HCT116 (cell line): ENCODE measurements at regions not wholly inside any gene's neighbourhood (a gene's known extent, or its start where the extent isn't known, plus 50 kb on each side); places are given as distances from the start of the nearest gene placed in this dataset.

Source experiments
- ATAC-seq: fragments of 200-7000 bp; cut with Tn5 transposase; 2 replicates; pipeline ENCODE4 v1.9.1; 2020; ENCODE audit warnings: mild to moderate bottlenecking, moderate library complexity
- BruUV-seq: library from RNA; stranded (reverse); fragments of 400-500 nt; replicated peaks from 2 replicates; lab custom pipeline; 2021; lab: Mats Ljungman, UMichigan
- CTCF ChIA-PET: fragments of 300-600 bp; sonication (Branson Sonifier 250); formaldehyde crosslinking; loops from one replicate; lab custom pipeline; 2021; ENCODE audit warnings: antibody characterized with exemption; lab: Charles Lee
- POLR2A ChIA-PET: fragments of 300-600, 350-600 bp; sonication (Branson Sonifier 250); formaldehyde crosslinking; loops from one replicate; lab custom pipeline; 2021; ENCODE audit warnings: antibody characterized with exemption; lab: Charles Lee
- RAD21 ChIA-PET, 2 experiments: fragments of 300-600 bp; sonication (Branson Sonifier 250); formaldehyde crosslinking; loops; one replicate each; lab custom pipeline; 2023; ENCODE audit warnings: low total read pairs in 2 of 2; ENCODE audit not compliant: uncharacterized antibody in 2 of 2, unreplicated experiment in 2 of 2, low non-redundant PET in 1 of 2; lab: Charles Lee
- DNase-seq: peaks from one replicate; pipeline ENCODE4 v3.0.0-alpha.2; 2010; ENCODE audit warnings: low read depth, low spot score
- H2AFZ ChIP-seq: fragments of 200-600 bp; shearing (Covaris generic), sonication (generic); 2 replicates; pipeline ENCODE4 v1.6.1; 2017; ENCODE audit warnings: low read depth, mixed run types, mixed read lengths, antibody characterized with exemption, low read length; ENCODE audit not compliant: poor library complexity, severe bottlenecking
- H3K27ac ChIP-seq: 2 replicates; pipeline ENCODE4 v1.5.1; 2012; ENCODE audit warnings: low read depth, low read length
- H3K27me3 ChIP-seq: fragments of 200-600 bp; sonication (generic); 2 replicates; pipeline ENCODE4 v1.6.1; 2016; ENCODE audit warnings: mixed run types, low read length, mixed read lengths; ENCODE audit not compliant: insufficient read depth
- H3K36me3 ChIP-seq, 2 experiments: fragments of 200-500 bp in 1 of 2; fragments of 200-600 bp in 1 of 2; sonication (Bioruptor generic) in 1 of 2; sonication (generic) in 1 of 2; 2 replicates each; pipeline versions ENCODE4 v1.5.1 to v1.6.1; 2014 to 2016; ENCODE audit warnings: low read length in 2 of 2, inconsistent platforms in 1 of 2, mixed read lengths in 1 of 2, mixed run types in 1 of 2; ENCODE audit not compliant: insufficient read depth in 2 of 2, control insufficient read depth in 1 of 2
- H3K4me1 ChIP-seq, 2 experiments: fragments of 200-600 bp in 1 of 2; sonication (generic) in 1 of 2; 2 replicates each; pipeline versions ENCODE4 v1.5.1 to v1.6.1; 2012 to 2017; ENCODE audit warnings: low read length in 2 of 2, inconsistent platforms in 1 of 2, mild to moderate bottlenecking in 1 of 2, mixed read lengths in 1 of 2, mixed run types in 1 of 2, moderate library complexity in 1 of 2; ENCODE audit not compliant: insufficient read depth in 2 of 2, control insufficient read depth in 1 of 2
- H3K4me2 ChIP-seq: fragments of 200-600 bp; sonication (generic); 2 replicates; pipeline ENCODE4 v1.6.1; 2017; ENCODE audit warnings: mixed run types, low read length, mixed read lengths
- H3K4me3 ChIP-seq, 2 experiments: fragments of 200-600 bp in 1 of 2; sonication (generic) in 1 of 2; replicated peaks in 1 of 2; 2 replicates each; pipeline ENCODE4 v1.5.1; 2011 to 2016; ENCODE audit warnings: low read length in 2 of 2, control low read depth in 1 of 2, low read depth in 1 of 2, mild to moderate bottlenecking in 1 of 2, mixed read lengths in 1 of 2, mixed run types in 1 of 2
- H3K79me2 ChIP-seq: fragments of 200-600 bp; sonication (generic); 2 replicates; pipeline ENCODE4 v1.6.1; 2017; ENCODE audit warnings: mild to moderate bottlenecking, mixed run types, low read length, moderate library complexity, mixed read lengths; ENCODE audit not compliant: insufficient read depth
- H3K9ac ChIP-seq: fragments of 200-600 bp; sonication (generic); 2 replicates; pipeline ENCODE4 v1.6.1; 2016; ENCODE audit warnings: low read length, mixed read lengths
- H3K9me2 ChIP-seq: fragments of 200-600 bp; sonication (generic), shearing (Covaris generic); 2 replicates; pipeline ENCODE4 v1.6.1; 2017; ENCODE audit warnings: mixed run types, mild to moderate bottlenecking, moderate library complexity; ENCODE audit not compliant: insufficient read depth
- H3K9me3 ChIP-seq, 2 experiments: fragments of 200-500 bp in 1 of 2; fragments of 200-600 bp in 1 of 2; sonication (Bioruptor generic) in 1 of 2; sonication (generic) in 1 of 2; 2 replicates each; pipeline ENCODE4 v1.6.1; 2014 to 2017; ENCODE audit warnings: low read length in 2 of 2, mixed read lengths in 2 of 2, inconsistent platforms in 1 of 2, low read depth in 1 of 2, mild to moderate bottlenecking in 1 of 2, mixed run types in 1 of 2, moderate library complexity in 1 of 2; ENCODE audit not compliant: control insufficient read depth in 1 of 2, insufficient read depth in 1 of 2
- H4K20me1 ChIP-seq: fragments of 200-600 bp; sonication (generic), shearing (Covaris generic); 2 replicates; pipeline ENCODE4 v1.6.1; 2017; ENCODE audit warnings: mixed run types, mild to moderate bottlenecking, moderate library complexity; ENCODE audit not compliant: insufficient read depth
- ATF3 ChIP-seq: IDR thresholded peaks from 2 replicates; pipeline ENCODE4 v1.6.1; 2012
- CBX3 ChIP-seq: IDR thresholded peaks from 2 replicates; pipeline ENCODE4 v1.6.1; 2012; ENCODE audit warnings: low read depth
- CTCF ChIP-seq, 3 experiments: fragments of 200-600 bp in 1 of 3; sonication (generic) in 1 of 3; IDR thresholded peaks in 2 of 3; conservative IDR thresholded peaks in 1 of 3; 2 replicates each; pipeline ENCODE4 v1.5.1; 2012 to 2017; ENCODE audit warnings: low read depth in 2 of 3, low read length in 2 of 3, antibody characterized with exemption in 1 of 3, borderline replicate concordance in 1 of 3, control low read depth in 1 of 3, mild to moderate bottlenecking in 1 of 3, mixed read lengths in 1 of 3, mixed run types in 1 of 3, moderate library complexity in 1 of 3; ENCODE audit not compliant: insufficient read depth in 1 of 3
- ELF1 ChIP-seq: IDR thresholded peaks from 2 replicates; pipeline ENCODE4 v1.6.1; 2012; ENCODE audit warnings: low read depth, borderline replicate concordance
- POLR2A ChIP-seq: IDR thresholded peaks from 2 replicates; pipeline ENCODE4 v1.7.0; 2011; ENCODE audit warnings: borderline replicate concordance; ENCODE audit not compliant: insufficient read depth, insufficient read length; ENCODE audit errors: extremely low read depth
- RAD21 ChIP-seq: IDR thresholded peaks from 2 replicates; pipeline ENCODE4 v1.6.1; 2012; ENCODE audit warnings: low read depth, mild to moderate bottlenecking
- REST ChIP-seq: IDR thresholded peaks from 2 replicates; pipeline ENCODE4 v1.6.1; 2012; ENCODE audit warnings: low read depth
- SIN3A ChIP-seq: IDR thresholded peaks from 2 replicates; pipeline ENCODE4 v1.6.1; 2012; ENCODE audit warnings: low read depth
- SP1 ChIP-seq: IDR thresholded peaks from 2 replicates; pipeline ENCODE4 v1.6.1; 2012; ENCODE audit warnings: low read depth
- SRF ChIP-seq: IDR thresholded peaks from 2 replicates; pipeline ENCODE4 v1.6.1; 2012; ENCODE audit warnings: low read depth
- TCF7L2 ChIP-seq: IDR thresholded peaks from 2 replicates; pipeline ENCODE4 v1.7.0; 2011; ENCODE audit warnings: borderline replicate concordance, inconsistent platforms; ENCODE audit not compliant: insufficient read depth, insufficient read length; ENCODE audit errors: extremely low read depth
- YY1 ChIP-seq: IDR thresholded peaks from 2 replicates; pipeline ENCODE4 v1.6.1; 2011; ENCODE audit warnings: low read length, low read depth, moderate library complexity, mild to moderate bottlenecking; ENCODE audit not compliant: insufficient replicate concordance; ENCODE audit errors: extremely low read depth
- ZFX ChIP-seq: fragments of 450-650 bp; IDR thresholded peaks from 2 replicates; pipeline ENCODE4 v1.6.1; 2017
- intact Hi-C: fragments of 100-400 bp; cut with micrococcal nuclease; formaldehyde crosslinking; loops from 2 replicates; pipeline ENCODE4 v1.10.0; 2022

- no peaks in the 10 kb centered on the region for H3K27me3 ChIP-seq
- POLR2A ChIA-PET: no interaction called here
- H3K79me2 ChIP-seq: no peaks in the 10 kb centered on the region
- RAD21 ChIA-PET: no interaction called here
- no peaks in the 10 kb centered on the region for H4K20me1 ChIP-seq
- no peak overlapping the region for H3K9ac ChIP-seq
- no peaks in the 10 kb centered on the region; a peak in 2 of 4 replicates for H3K9me3 ChIP-seq
- no peak overlapping the region for H2AFZ ChIP-seq
- H3K27ac ChIP-seq: no peak overlapping the region
- no peak overlapping the region for H3K4me2 ChIP-seq
- ATAC-seq (no peak), DNase-seq (no peak)
- CTCF ChIA-PET: no interaction called here
- intact Hi-C loops: no loop called here
- no TSS peak for BruUV-seq
- H3K9me2 ChIP-seq: no peaks in the 10 kb centered on the region
- TF ChIP-seq REST (no peak), POLR2A (no peak), SP1 (no peak), ZFX (no peak), ATF3 (no peak), CTCF (IDR thresholded peaks at IDR 0.05 in 2 of 3, conservative IDR thresholded peaks at IDR 0.05 in 1 of 3; ENCODE audit: borderline replicate concordance in 1 of 3, insufficient read depth in 1 of 3, low read depth in 2 of 3, low read length in 2 of 3) (no peak), RAD21 (no peak), ELF1 (no peak), SIN3A (no peak), SRF (no peak), YY1 (no peak), TCF7L2 (no peak), CBX3 (no peak)
- no peaks in the 10 kb centered on the region for H3K4me1 ChIP-seq
- no peaks in the 10 kb centered on the region for H3K36me3 ChIP-seq
- H3K4me3 ChIP-seq: no peak overlapping the region
Measured at GRCh38 chr10:2541176-2541575, 526.2 kb upstream of the PFKP start.
